WERI-Rb-1 (cell line): ENCODE measurements at regions not wholly inside any gene's neighbourhood (a gene's known extent, or its start where the extent isn't known, plus 50 kb on each side); places are given as distances from the start of the nearest gene placed in this dataset.

Experiments used
- DNase-seq: peaks from one replicate; pipeline ENCODE4 v3.0.0-alpha.2; 2020
- H3K27ac ChIP-seq: fragments of 250-450 bp; sonication (Bioruptor Pico); 2 replicates; pipeline ENCODE4 v1.5.1; 2020; ENCODE audit warnings: mild to moderate bottlenecking, moderate library complexity
- H3K27me3 ChIP-seq: fragments of 250-450 bp; sonication (Bioruptor Pico); 2 replicates; pipeline ENCODE4 v1.5.1; 2021; ENCODE audit warnings: mild to moderate bottlenecking, low read depth, moderate library complexity; ENCODE audit not compliant: insufficient read depth, severe bottlenecking
- H3K36me3 ChIP-seq: fragments of 250-450 bp; sonication (Bioruptor Pico); 2 replicates; pipeline ENCODE4 v1.5.1; 2020; ENCODE audit warnings: mild to moderate bottlenecking, moderate library complexity
- H3K4me3 ChIP-seq: 2 replicates; pipeline ENCODE4 v1.5.1; 2011; ENCODE audit warnings: low read depth, mild to moderate bottlenecking, control low read depth, low read length
- H3K9me3 ChIP-seq: fragments of 250-450 bp; sonication (Bioruptor Pico); 2 replicates; pipeline ENCODE4 v1.5.1; 2021; ENCODE audit warnings: mild to moderate bottlenecking, moderate library complexity; ENCODE audit not compliant: severe bottlenecking
- TF ChIP-seq, protein P1 (sequence below): IDR thresholded peaks from 2 replicates; pipeline ENCODE4 v1.5.1; 2011; ENCODE audit warnings: low read depth, mild to moderate bottlenecking, control low read depth, inconsistent platforms, low read length

DNA sequence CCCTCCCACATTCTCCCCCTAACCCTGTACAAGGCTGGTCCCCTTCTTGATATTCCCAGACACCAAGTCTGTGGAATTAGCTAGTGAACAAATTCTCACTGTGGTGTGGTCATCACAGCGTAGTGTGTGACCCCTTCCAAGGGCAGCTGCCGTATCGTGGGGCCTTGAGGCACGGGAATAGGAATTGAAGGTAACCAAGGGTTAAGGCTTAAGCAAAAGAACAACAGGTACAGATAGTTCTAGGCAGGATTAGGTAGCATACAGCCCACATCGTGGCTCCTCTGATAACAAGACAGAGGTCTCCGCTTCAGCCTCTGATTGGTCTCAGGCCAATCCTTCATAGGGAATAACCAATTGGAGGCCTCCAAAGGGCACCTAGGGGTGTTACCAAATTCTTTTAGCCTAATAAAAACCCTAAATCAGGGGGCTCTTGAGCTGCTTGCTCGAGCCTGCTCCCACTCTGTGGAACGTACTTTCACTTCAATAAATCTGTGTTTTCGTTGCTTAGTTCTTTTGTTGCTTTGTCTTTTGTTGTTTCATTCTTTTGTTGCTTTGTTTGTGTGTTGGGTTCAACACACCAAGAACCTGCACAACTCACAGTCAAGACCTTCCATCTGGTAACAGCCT is 64.7 kb downstream of the GPR6 start:
- Histone ChIP-seq H3K27ac (no peak overlapping the region), H3K9me3 (no peaks in the 10 kb centered on the region), H3K27me3 (no peaks in the 10 kb centered on the region), H3K4me3 (no peak overlapping the region), H3K36me3 (no peaks in the 10 kb centered on the region)
- DNase-seq = no peak
- TF ChIP-seq, protein P1, sequence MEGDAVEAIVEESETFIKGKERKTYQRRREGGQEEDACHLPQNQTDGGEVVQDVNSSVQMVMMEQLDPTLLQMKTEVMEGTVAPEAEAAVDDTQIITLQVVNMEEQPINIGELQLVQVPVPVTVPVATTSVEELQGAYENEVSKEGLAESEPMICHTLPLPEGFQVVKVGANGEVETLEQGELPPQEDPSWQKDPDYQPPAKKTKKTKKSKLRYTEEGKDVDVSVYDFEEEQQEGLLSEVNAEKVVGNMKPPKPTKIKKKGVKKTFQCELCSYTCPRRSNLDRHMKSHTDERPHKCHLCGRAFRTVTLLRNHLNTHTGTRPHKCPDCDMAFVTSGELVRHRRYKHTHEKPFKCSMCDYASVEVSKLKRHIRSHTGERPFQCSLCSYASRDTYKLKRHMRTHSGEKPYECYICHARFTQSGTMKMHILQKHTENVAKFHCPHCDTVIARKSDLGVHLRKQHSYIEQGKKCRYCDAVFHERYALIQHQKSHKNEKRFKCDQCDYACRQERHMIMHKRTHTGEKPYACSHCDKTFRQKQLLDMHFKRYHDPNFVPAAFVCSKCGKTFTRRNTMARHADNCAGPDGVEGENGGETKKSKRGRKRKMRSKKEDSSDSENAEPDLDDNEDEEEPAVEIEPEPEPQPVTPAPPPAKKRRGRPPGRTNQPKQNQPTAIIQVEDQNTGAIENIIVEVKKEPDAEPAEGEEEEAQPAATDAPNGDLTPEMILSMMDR = no peak

DNA sequence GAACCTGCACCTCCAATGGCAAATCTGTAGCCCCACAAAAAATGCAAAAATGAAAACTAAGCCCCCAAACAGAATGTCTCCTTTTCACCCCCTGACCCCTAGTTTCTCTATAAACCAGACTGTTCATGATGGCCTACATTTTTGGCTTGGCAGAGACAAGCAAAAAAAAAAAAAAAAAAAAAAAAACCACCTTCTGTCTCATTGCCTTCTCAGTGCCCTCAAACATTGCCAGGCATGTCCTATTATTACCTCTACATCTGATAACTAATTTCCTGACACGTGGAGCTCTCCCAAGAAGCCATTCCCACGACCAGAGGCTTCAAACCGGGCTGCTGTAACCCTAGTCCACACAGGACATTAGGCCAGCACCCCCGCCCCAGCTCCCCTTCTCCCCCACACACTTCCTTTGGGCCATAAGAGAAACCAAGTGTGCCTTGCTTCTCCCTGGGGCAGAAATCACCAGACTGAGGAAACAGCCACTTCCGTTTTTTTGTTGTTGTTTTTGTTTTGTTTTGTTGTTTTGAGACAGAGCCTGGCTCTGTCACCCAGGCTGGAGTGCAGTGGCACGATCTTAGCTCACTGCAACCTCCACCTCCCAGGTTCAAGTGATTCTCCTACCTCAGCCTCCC is 65.4 kb downstream of the GPR6 start:
- H3K27ac ChIP-seq = no peak overlapping the region
- no peaks in the 10 kb centered on the region for H3K36me3 ChIP-seq
- no peaks in the 10 kb centered on the region for H3K9me3 ChIP-seq
- no peak overlapping the region for H3K4me3 ChIP-seq
- DNase-seq = no peak
- TF ChIP-seq, protein P1 = no peak
- no peaks in the 10 kb centered on the region for H3K27me3 ChIP-seq

DNA sequence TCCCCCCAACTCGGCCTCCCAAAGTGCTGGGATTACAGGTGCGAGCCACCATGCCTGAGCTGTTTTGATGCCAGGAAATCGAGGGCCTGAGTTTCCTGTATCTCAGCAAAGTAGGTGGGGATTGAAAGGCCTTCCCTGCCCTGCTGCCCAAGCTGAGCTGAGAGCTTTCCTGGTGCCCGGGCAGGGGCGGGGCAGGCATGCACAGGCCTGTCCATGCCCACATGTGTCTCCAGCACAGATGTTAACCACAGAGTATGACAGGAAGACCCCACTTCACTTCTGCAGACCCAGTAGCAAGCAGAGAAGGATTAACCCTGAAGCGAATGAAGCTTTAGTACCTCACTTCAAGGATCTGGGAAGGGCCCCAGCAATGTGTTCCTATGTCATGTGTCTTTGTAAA is 66.0 kb downstream of the GPR6 start:
- no peak for DNase-seq
- Histone ChIP-seq H3K4me3 (no peak overlapping the region), H3K9me3 (no peaks in the 10 kb centered on the region), H3K27ac (no peak overlapping the region), H3K36me3 (no peaks in the 10 kb centered on the region), H3K27me3 (no peaks in the 10 kb centered on the region)
- TF ChIP-seq, protein P1 = no peak

DNA sequence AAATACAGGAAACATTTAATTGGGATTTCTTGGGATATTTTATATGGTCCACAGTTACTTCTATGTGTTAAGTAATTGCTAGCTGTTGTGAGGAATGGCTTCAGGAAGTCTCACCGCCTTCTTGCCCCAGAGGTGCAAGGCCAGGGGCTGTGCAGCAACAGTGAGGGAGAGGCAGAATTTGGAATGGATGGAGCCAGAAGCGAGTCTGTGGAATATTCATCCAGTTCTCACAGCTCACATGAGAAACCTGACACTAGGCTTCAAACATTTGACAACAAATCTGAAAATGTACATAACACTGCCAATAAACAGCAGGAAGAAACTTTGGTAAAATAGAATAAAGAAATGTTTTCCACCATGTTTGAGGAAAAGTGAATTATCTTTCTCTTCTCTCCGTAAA is 66.5 kb downstream of the GPR6 start:
- Histone ChIP-seq H3K36me3 (no peaks in the 10 kb centered on the region), H3K4me3 (no peak overlapping the region), H3K27ac (no peak overlapping the region), H3K9me3 (no peaks in the 10 kb centered on the region), H3K27me3 (no peaks in the 10 kb centered on the region)
- no peak for DNase-seq
- TF ChIP-seq, protein P1 = no peak

DNA sequence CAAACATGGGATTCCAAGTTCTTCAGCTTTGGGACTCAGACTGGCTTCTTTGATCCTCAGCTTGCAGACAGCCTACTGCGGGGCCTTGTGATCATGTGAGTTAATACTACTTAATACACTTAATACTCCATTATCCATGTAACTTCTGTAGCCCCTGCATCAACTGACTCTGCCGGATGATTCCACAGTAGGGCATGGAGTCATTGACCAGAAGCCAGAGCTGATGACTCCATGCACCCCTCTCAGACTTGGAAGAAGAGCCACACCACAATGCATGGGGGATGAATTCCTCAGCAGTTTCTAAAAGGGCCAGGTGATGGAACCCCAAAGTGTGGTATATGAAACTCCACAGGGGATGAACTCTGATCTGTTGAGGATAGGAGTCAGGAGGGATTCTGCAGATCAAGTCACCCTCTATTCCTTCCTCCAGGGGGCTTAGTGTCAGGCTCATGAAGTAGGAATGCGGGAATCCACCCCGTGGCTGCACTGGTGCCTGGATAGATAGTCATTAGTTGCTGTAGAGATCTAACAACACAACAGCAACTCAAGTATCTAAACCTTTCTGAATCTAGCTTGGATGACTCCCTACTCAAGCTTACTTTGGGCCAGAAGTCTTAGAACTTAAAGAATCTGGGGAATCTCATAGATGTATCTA is 70.2 kb downstream of the GPR6 start:
- Histone ChIP-seq H3K36me3 (no peaks in the 10 kb centered on the region), H3K9me3 (no peaks in the 10 kb centered on the region), H3K4me3 (no peak overlapping the region), H3K27me3 (no peaks in the 10 kb centered on the region), H3K27ac (no peak overlapping the region)
- TF ChIP-seq, protein P1 = 0 out of 2 replicates have a peak, but pooled peaks have one; percentile 15
- DNase-seq = peak; percentile 41
